Glutamatergic neuron (in vitro differentiated cells): ENCODE measurements at regions not wholly inside any gene's neighbourhood (a gene's known extent, or its start where the extent isn't known, plus 50 kb on each side); places are given as distances from the start of the nearest gene placed in this dataset.

ENCODE experiments used
- DNase-seq: peaks from one replicate; pipeline ENCODE4 v3.0.0; 2022
- H3K27ac Mint-ChIP-seq: one replicate; pipeline ENCODE4 v1.8.0; 2020; ENCODE audit warnings: mild to moderate bottlenecking, mixed read lengths, inconsistent platforms; ENCODE audit not compliant: unreplicated experiment
- H3K27me3 Mint-ChIP-seq: one replicate; pipeline ENCODE4 v1.8.0; 2020; ENCODE audit warnings: mild to moderate bottlenecking, moderate library complexity, mixed read lengths, inconsistent platforms; ENCODE audit not compliant: unreplicated experiment
- H3K36me3 Mint-ChIP-seq: one replicate; pipeline ENCODE4 v1.8.0; 2020; ENCODE audit warnings: mild to moderate bottlenecking, mixed read lengths, inconsistent platforms; ENCODE audit not compliant: unreplicated experiment
- H3K4me1 Mint-ChIP-seq: one replicate; pipeline ENCODE4 v1.8.0; 2020; ENCODE audit warnings: mild to moderate bottlenecking, low read depth, mixed read lengths, inconsistent platforms; ENCODE audit not compliant: unreplicated experiment
- H3K4me3 Mint-ChIP-seq: one replicate; pipeline ENCODE4 v1.8.0; 2020; ENCODE audit warnings: mild to moderate bottlenecking, mixed read lengths, inconsistent platforms; ENCODE audit not compliant: unreplicated experiment
- H3K9me3 Mint-ChIP-seq: one replicate; pipeline ENCODE4 v1.8.0; 2020; ENCODE audit warnings: mild to moderate bottlenecking, moderate library complexity, mixed read lengths, inconsistent platforms; ENCODE audit not compliant: unreplicated experiment
- TF ChIP-seq, protein P1 (sequence below): fragments of 200-600 bp; sonication (generic); IDR thresholded peaks from one replicate; pipeline ENCODE4 v1.5.0; 2021; ENCODE audit not compliant: partially characterized antibody, unreplicated experiment

DNA sequence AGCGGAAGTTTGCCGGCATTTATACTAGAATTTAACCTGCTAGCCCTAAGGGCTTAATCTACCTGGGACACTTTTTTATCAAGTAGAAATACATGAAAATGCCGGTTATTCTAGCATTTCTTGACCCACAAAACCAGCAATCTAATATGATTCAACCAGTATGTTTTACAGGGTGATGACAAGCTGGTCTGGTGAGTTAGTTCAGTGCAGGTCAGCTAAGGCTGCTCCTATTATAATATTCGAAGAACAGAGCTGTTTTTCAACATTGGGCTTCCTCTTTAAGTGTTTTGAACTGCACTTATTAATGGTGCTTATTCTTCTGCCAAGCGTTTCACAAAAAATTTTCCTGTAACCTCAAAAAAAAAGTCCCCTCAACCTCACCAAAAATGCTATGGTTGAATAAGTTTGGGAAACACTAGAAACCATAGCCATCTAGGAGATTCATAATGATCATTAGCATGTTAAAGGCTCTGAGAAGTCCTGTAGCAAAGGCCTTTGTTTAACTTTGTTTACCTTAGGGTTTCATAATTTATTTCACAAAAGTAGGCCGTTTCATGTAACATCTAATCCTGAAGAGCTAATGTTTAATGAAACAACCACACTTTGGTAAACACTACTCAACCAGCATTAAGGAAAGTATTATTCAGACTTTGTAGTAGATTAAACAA, 526.6 kb downstream of the KLF12 start:
- H3K4me1 Mint-ChIP-seq, result no peaks in the 10 kb centered on the region
- H3K36me3 Mint-ChIP-seq, result no peaks in the 10 kb centered on the region
- TF ChIP-seq, protein P1, sequence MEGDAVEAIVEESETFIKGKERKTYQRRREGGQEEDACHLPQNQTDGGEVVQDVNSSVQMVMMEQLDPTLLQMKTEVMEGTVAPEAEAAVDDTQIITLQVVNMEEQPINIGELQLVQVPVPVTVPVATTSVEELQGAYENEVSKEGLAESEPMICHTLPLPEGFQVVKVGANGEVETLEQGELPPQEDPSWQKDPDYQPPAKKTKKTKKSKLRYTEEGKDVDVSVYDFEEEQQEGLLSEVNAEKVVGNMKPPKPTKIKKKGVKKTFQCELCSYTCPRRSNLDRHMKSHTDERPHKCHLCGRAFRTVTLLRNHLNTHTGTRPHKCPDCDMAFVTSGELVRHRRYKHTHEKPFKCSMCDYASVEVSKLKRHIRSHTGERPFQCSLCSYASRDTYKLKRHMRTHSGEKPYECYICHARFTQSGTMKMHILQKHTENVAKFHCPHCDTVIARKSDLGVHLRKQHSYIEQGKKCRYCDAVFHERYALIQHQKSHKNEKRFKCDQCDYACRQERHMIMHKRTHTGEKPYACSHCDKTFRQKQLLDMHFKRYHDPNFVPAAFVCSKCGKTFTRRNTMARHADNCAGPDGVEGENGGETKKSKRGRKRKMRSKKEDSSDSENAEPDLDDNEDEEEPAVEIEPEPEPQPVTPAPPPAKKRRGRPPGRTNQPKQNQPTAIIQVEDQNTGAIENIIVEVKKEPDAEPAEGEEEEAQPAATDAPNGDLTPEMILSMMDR, result no peak
- no peak for DNase-seq
- no peaks in the 10 kb centered on the region for H3K9me3 Mint-ChIP-seq
- H3K27me3 Mint-ChIP-seq, result no peaks in the 10 kb centered on the region
- H3K4me3 Mint-ChIP-seq, result no peak overlapping the region
- H3K27ac Mint-ChIP-seq, result no peak overlapping the region

- Mint-ChIP-seq H3K4me1 (no peaks in the 10 kb centered on the region), H3K36me3 (no peaks in the 10 kb centered on the region), H3K27ac (no peak overlapping the region), H3K9me3 (no peaks in the 10 kb centered on the region), H3K4me3 (no peak overlapping the region), H3K27me3 (peaks cover 2% of the 10 kb centered on the region)
- TF ChIP-seq, protein P1, result no peak
- DNase-seq, result no peak
Observed at GRCh38 chr13:73603646-73604045, 530.6 kb downstream of the KLF12 start.

- no peak for DNase-seq
- TF ChIP-seq, protein P1, result no peak
- H3K36me3 Mint-ChIP-seq, result no peaks in the 10 kb centered on the region
- H3K27ac Mint-ChIP-seq, result no peak overlapping the region
- H3K4me1 Mint-ChIP-seq, result no peaks in the 10 kb centered on the region
- H3K4me3 Mint-ChIP-seq, result no peak overlapping the region
- peaks cover 2% of the 10 kb centered on the region for H3K27me3 Mint-ChIP-seq
- H3K9me3 Mint-ChIP-seq, result no peaks in the 10 kb centered on the region
Observed at GRCh38 chr13:73602295-73602694, 531.9 kb downstream of the KLF12 start.

DNA sequence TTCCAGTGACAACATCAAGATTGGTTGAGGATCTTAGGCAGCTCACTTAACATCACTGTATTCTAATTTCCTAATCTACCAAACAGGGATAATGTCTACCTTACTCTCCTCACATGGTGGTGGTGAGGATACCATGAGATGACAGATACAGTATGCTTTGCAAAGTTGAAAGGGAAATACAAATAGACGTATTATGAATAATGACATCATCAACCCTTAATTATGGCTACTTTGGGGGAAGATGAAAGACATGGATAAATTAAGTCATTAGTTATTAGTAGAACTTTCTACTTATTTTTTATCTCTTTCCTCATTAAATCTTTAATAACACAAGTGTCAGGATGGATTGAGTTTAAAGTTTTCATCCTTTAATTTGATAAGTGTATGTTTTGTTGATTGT, 532.5 kb downstream of the KLF12 start:
- no peaks in the 10 kb centered on the region for H3K9me3 Mint-ChIP-seq
- no peak overlapping the region for H3K27ac Mint-ChIP-seq
- peaks cover 2% of the 10 kb centered on the region for H3K27me3 Mint-ChIP-seq
- no peaks in the 10 kb centered on the region for H3K4me1 Mint-ChIP-seq
- H3K36me3 Mint-ChIP-seq, result no peaks in the 10 kb centered on the region
- TF ChIP-seq, protein P1, result no peak
- DNase-seq, result no peak
- no peak overlapping the region for H3K4me3 Mint-ChIP-seq

DNA sequence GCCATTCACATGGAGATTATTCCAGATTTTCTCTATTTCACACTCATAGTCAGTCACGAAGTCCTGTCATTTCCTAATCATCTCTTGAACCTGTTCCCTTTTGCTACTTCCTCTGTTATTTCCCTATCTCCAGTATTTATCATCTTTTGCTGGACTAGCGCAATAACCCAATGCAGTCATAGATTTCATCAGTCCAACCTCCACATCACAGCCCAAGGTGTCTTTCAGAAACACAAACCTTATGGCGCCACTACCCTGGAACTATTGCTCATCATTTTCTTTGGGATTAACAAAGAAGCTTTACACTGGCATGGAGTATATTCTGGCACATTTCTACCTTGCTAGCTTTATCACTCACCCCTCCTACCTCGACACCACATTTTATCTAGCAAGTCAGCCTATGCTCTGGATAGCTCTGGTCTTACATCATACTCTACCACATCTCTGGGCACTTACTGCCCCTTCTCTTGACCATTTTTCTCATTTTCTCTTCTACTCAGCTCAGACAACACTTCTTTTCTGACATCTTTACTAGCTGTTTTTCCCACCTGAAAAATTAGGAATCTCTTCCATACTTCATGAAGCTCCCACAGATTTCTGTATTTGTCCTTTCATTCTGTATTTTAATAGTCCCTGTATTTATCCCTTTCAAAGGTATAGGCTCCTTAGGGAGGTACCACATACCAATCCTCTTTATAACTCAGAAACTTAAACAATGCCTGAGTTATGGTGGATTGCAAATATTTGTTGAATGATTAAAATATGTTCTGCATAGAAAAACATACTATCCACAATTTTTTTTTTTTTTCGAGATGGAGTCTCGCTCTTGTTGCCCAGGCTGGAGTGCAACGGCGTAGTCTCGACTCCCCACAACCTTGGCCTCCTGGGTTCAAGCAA, 534.7 kb downstream of the KLF12 start:
- Mint-ChIP-seq H3K4me3 (no peak overlapping the region), H3K27me3 (peaks cover 2% of the 10 kb centered on the region), H3K9me3 (no peaks in the 10 kb centered on the region), H3K27ac (no peak overlapping the region), H3K36me3 (no peaks in the 10 kb centered on the region), H3K4me1 (no peaks in the 10 kb centered on the region)
- DNase-seq, result no peak
- TF ChIP-seq, protein P1, result no peak
